ENCODE measurements at regions not wholly inside any gene's neighbourhood (a gene's known extent, or its start where the extent isn't known, plus 50 kb on each side); places are given as distances from the start of the nearest gene placed in this dataset.
"Not testable (repeated sequence)": the region's sequence is repeated elsewhere in the genome, so short reads cannot be mapped to it uniquely, and the experiment has no call there.

GRCh38 chr4:31199644-31200043 lies 479.5 kb downstream of the PCDH7 start:
- DNase-seq, result no peak

GRCh38 chr4:31202054-31202453 lies 481.9 kb downstream of the PCDH7 start:
- DNase-seq, result not testable (repeated sequence)

DNA sequence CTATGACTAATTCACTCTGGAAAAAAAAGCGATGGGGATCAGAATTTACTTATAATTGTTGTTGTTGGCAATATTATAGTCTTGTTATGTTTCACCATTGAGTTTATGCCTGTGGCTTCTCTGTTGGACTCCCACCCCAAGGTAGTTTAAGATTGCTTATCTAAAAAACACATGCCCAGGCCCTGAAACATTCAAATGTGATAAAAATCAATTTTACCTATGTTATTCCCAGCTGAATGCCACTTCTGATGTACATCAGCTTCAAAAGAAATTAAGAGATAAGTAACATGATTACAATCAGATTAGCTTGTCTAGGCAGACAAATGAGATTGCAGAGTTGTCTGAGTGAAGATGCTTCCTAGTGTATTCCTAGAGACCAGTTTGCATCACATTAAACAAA lies 484.7 kb downstream of the PCDH7 start:
- no peak for DNase-seq

GRCh38 chr4:31220921-31221320 lies 500.8 kb downstream of the PCDH7 start:
- DNase-seq, result no peak

GRCh38 chr4:31228068-31228467 lies 507.9 kb downstream of the PCDH7 start:
- no peak for DNase-seq

DNA sequence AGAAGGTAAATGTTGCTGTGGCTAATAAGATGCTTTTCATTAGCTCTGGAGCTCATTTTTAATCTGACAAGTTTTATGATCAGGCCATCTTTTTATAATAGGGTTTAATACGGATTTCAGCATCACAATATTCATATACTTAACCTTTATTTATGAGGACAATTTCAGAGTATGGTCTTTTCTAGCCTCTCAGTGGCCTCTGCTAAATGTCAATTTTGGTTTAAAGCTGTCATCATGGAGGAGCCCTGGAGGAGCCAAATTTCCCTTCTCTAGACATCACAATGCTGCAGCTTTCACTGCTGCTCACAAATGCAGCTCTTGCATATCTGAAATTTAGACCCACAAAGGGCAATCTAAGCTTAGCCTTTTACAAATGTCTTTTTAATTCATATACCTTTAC lies 510.4 kb downstream of the PCDH7 start:
- DNase-seq, result no peak

GRCh38 chr4:31234494-31234893 lies 514.3 kb downstream of the PCDH7 start:
- DNase-seq, result no peak

- no peak for DNase-seq
Measured at GRCh38 chr4:31234901-31235300, 514.7 kb downstream of the PCDH7 start.

DNA sequence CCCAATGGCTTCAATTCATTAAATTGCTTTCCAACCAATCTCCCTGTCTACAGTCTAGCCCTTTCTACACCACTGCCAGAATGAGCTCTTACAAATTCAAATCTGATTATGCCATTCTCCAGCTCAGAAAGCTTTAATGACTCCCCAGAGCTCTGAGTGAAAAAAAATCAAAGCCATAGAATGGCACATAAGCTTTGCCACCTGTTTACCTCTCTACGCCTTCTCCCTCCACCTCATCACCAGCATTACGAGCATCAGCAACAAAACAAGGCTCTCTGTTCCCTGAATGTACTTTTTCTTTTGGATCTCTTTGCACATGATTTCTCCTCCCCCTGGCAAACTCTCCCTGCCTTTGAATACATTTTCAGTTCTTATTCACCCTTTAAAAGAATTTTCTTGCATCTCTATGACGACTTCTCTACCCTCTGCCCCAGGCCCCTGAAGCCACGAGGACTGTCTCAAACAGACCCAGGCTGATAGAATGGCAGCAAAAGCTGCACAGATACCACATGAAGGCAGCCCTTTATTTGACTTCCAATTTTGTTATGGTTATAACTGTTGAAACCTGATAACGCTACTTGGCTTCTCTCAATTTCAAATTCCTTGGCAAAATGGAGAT lies 516.0 kb downstream of the PCDH7 start:
- DNase-seq, result no peak

DNA sequence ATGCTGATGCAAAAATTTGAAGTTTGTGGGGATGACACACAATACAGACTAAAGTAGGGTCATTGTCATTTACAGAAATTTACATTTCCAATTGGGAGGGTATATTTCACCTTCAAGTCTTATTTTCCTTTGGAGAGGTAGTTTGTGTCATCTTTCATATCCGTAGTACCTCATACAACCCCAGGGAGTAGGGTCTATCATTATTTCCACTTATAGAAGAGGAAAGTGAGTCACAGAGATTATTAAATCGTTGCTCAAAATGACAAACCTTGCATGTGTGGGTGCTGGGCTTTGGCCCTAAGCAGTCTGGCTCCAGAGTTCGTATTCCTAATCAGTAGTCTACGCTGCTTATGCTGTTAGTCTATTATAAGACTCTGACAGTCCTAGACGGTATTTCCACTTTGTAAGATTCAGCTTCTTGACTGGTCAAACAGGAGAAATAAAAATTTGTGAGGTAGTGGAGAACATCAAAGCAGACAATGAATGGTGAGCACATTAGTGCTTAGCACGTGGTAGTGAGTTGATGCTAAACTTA lies 516.5 kb downstream of the PCDH7 start:
- DNase-seq, result no peak

DNA sequence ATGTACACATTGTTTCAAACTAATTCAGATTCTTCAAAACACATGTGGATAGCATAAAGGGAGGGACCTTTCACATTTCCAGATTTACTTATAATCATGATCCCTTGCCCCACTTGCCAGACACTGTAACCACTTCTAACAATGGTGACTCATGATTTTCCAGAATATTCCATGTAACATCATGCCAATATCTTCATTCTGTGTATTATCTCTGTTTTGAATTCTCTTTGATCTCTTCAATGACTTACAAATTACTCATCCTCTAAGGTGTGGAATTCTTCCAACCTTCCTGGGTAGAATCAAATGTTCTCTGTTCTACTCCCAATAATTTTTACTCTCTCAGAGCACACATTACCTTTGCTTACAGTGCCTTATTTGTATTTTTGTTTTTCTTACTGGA lies 517.1 kb downstream of the PCDH7 start:
- DNase-seq, result no peak

DNA sequence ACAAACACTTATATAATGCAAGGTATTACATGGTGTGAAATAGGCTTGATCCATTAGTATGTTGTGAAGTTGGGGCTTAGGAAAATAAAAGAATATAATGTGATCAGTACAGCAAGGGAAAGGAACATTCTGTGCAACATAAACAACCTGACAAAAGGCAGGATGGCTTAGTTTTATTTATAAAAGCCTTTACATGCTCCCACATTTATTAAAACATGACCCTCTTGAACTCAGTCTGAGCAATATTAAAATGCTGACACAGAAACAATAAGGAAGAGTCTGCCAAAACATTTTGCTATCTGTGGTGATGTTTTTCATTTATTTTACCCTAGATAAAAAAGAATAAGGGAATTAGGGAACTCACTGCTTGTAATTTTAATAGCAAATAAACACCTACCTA lies 519.7 kb downstream of the PCDH7 start:
- DNase-seq, result no peak

GRCh38 chr4:31241504-31242106 lies 521.4 kb downstream of the PCDH7 start:
- DNase-seq, result no peak

GRCh38 chr4:31246856-31247255 lies 526.7 kb downstream of the PCDH7 start:
- no peak for DNase-seq

- no peak for DNase-seq
Measured at GRCh38 chr4:31259119-31259518, 539.0 kb downstream of the PCDH7 start.

GRCh38 chr4:31261632-31262031 lies 541.5 kb downstream of the PCDH7 start:
- no peak for DNase-seq

GRCh38 chr4:31266094-31266493 lies 545.9 kb downstream of the PCDH7 start:
- not testable (repeated sequence) for DNase-seq

- no peak for DNase-seq
Measured at GRCh38 chr4:31272331-31273061, 552.3 kb downstream of the PCDH7 start.

DNA sequence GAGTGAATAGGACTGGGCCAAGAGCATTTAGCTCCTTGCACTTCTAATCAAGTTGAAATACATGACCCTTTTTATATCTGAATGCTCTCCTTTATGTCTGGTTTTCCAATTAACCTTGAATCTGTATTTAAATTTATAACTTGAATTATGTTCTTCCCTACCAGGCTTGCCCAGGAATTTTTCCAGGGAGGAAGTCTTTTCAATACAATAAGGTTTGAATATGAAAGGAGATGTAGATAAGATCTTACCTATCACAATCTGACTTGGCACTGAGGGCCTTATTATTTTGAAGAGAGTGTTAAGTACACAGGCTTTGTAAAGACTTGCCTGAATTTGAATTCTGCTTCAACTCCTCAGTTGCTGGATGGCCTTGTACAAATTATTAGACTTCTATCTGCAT lies 555.7 kb downstream of the PCDH7 start:
- DNase-seq, result no peak

DNA sequence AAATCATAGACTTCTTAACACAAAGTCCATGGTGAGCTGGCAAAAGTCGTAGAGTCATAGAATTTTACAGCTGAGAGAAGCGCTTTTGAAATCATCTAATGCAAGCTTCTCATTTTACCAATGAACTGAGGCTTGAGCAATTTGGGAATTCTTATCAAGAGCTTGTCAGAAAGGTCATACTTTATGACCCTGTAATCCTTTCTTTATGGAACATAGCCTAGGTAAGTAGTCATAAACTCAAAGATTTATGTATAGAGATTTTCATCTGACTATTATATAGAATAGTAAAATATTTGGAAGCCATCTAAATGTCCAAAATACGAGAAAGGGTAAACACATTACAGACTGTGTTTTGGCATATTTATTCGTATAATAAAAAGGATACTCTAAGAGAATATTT lies 563.5 kb downstream of the PCDH7 start:
- DNase-seq, result no peak

GRCh38 chr4:31290836-31291235 lies 570.7 kb downstream of the PCDH7 start:
- DNase-seq, result no peak

- DNase-seq, result no peak
Measured at GRCh38 chr4:31291238-31291637, 571.1 kb downstream of the PCDH7 start.

- peak in 1 of 2 experiments; percentile 63 for DNase-seq
Measured at GRCh38 chr4:31294655-31295480, 574.7 kb downstream of the PCDH7 start.

Data from NCI-H446 (cell line).